ENCODE measurements at regions not wholly inside any gene's neighbourhood (a gene's known extent, or its start where the extent isn't known, plus 50 kb on each side); places are given as distances from the start of the nearest gene placed in this dataset.

DNA sequence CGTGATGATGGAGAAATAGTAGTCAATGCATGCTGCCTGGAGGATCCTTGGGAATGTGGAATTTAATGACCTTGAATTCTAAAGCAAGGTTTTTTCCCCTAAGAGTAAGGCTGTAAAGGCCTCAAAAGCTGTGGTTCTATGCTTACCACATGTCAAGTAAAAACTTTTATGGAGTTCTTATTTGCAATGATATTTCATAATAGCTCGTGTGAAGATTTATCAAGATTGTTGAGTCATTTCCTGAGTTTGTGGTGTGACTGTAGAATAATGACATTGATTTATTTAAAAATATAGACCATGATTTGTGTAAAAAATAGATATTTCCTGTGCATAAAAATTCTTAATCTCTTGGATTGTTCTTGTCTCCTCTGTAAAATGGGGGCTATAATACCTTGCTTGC, 67.5 kb upstream of the SORCS1 start:
- TF ChIP-seq, protein P1, sequence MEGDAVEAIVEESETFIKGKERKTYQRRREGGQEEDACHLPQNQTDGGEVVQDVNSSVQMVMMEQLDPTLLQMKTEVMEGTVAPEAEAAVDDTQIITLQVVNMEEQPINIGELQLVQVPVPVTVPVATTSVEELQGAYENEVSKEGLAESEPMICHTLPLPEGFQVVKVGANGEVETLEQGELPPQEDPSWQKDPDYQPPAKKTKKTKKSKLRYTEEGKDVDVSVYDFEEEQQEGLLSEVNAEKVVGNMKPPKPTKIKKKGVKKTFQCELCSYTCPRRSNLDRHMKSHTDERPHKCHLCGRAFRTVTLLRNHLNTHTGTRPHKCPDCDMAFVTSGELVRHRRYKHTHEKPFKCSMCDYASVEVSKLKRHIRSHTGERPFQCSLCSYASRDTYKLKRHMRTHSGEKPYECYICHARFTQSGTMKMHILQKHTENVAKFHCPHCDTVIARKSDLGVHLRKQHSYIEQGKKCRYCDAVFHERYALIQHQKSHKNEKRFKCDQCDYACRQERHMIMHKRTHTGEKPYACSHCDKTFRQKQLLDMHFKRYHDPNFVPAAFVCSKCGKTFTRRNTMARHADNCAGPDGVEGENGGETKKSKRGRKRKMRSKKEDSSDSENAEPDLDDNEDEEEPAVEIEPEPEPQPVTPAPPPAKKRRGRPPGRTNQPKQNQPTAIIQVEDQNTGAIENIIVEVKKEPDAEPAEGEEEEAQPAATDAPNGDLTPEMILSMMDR (conservative IDR thresholded peaks at IDR 0.05) = no peak
- no peak for TF ChIP-seq EZH2 (IDR thresholded peaks at IDR 0.05; ENCODE audit: low read depth)

Data from PC-9 (cell line).